ENCODE measurements at regions not wholly inside any gene's neighbourhood (a gene's known extent, or its start where the extent isn't known, plus 50 kb on each side); places are given as distances from the start of the nearest gene placed in this dataset.

DNA sequence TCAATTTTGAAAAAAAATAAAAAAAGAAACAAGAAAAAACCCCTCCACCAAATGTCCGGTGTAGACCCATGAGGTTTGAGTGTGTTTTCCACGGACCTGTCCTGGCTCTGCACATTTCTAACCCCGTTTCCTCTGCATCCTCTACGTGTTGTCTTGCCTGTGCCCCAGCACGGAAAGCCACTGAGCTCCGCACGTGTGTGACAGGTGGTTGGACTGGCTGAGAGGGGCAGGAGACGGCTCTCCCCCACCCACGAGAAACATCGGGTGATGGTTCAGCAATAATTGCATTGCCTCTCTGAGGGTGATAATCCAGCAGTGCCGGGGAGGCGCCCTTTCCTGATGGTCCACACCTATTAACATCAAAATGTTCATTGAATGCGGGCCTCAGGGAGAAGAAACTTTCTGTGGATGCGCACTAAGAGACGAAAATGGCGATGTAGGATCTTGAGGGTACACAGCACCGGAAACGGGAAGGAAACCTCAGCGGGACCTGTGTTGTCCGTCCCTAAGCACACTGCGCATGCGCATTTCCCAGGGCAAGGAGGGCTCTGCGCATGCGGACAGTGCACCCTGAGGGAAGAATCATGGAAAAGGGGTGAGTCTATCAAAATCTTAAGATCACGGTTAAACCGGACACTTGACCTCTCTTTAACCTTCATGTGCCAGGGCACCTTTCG lies 470.1 kb upstream of the ADARB2 start:
- Mint-ChIP-seq H3K4me3 (no peak overlapping the region), H3K27me3 (no peaks in the 10 kb centered on the region), H3K9me3 (ENCODE audit: insufficient read depth) (peaks cover 4% of the 10 kb centered on the region), H3K27ac (no peak overlapping the region), H3K4me1 (no peaks in the 10 kb centered on the region)
- Histone ChIP-seq H3K36me3 (replicated peaks in 1 of 2; ENCODE audit: control extremely low read depth in 1 of 2, control insufficient read depth in 1 of 2, extremely low read depth in 1 of 2, insufficient read depth in 2 of 2, low read length in 1 of 2) (no peaks in the 10 kb centered on the region), H3K9ac (ENCODE audit: low read length) (no peak overlapping the region), H3K27ac (ENCODE audit: low read length in 2 of 2) (no peak overlapping the region), H2AFZ (ENCODE audit: insufficient read depth, low read depth, low read length, poor library complexity, severe bottlenecking) (no peak overlapping the region), H4K20me1 (ENCODE audit: control insufficient read depth, insufficient read depth, low read length, poor library complexity, severe bottlenecking) (no peaks in the 10 kb centered on the region), H3K4me2 (replicated peaks; ENCODE audit: low read depth, low read length, poor library complexity, severe bottlenecking) (no peak overlapping the region), H3K9me3 (ENCODE audit: control extremely low read depth in 1 of 3, control insufficient read depth in 2 of 3, insufficient read depth in 1 of 3, low read length in 2 of 3) (peaks cover 0 to 6% (median 0%) of the 10 kb centered on the region in 3 donors), H3K27me3 (replicated peaks in 1 of 4; ENCODE audit: control extremely low read depth in 1 of 4, control insufficient read depth in 3 of 4, insufficient read depth in 4 of 4, low read length in 3 of 4) (peaks cover 0 to 3% (median 0%) of the 10 kb centered on the region in 4 experiments), H3K79me2 (ENCODE audit: control insufficient read depth, insufficient read depth, low read length) (no peaks in the 10 kb centered on the region), H3K4me1 (ENCODE audit: control insufficient read depth in 2 of 2, insufficient read depth in 2 of 2, low read length in 2 of 2) (no peaks in the 10 kb centered on the region), H3K4me3 (ENCODE audit: control extremely low read depth in 1 of 5, extremely low read depth in 1 of 5, insufficient read depth in 1 of 5, low read depth in 2 of 5, low read length in 4 of 5) (no peak overlapping the region)
- ChIA-PET POLR2A (no interaction called here), CTCF (no interaction called here)
- 98% methylated on average over 24 of the region's 27 CpGs for WGBS (ENCODE audit: insufficient coverage)
- intact Hi-C loops (cut with micrococcal nuclease), result no loop called here
- DNase-seq (no peak), ATAC-seq (ENCODE audit: low read depth) (no peak)
- no peak for TF ChIP-seq EZH2 (IDR thresholded peaks at IDR 0.05; ENCODE audit: borderline replicate concordance, insufficient read depth, low read depth, low read length, poor library complexity, severe bottlenecking)
- TF ChIP-seq CTCF (IDR thresholded peaks at IDR 0.05), result no peak

GRCh38 chr10:2205406-2205805 lies 468.1 kb upstream of the ADARB2 start:
- H2AFZ ChIP-seq (ENCODE audit: insufficient read depth, low read depth, low read length, poor library complexity, severe bottlenecking), result no peak overlapping the region
- Mint-ChIP-seq H3K4me1 (no peaks in the 10 kb centered on the region), H3K27me3 (no peaks in the 10 kb centered on the region), H3K9me3 (ENCODE audit: insufficient read depth) (no peaks in the 10 kb centered on the region), H3K4me3 (no peak overlapping the region), H3K27ac (no peak overlapping the region)
- no peak for TF ChIP-seq CTCF (IDR thresholded peaks at IDR 0.05)
- no peak for TF ChIP-seq EZH2 (IDR thresholded peaks at IDR 0.05; ENCODE audit: borderline replicate concordance, insufficient read depth, low read depth, low read length, poor library complexity, severe bottlenecking)
- no peak for ATAC-seq (ENCODE audit: low read depth)
- H3K4me1 ChIP-seq (ENCODE audit: control insufficient read depth in 2 of 2, insufficient read depth in 2 of 2, low read length in 2 of 2), result no peaks in the 10 kb centered on the region
- no peak overlapping the region for H3K4me2 ChIP-seq (replicated peaks; ENCODE audit: low read depth, low read length, poor library complexity, severe bottlenecking)
- H3K9ac ChIP-seq (ENCODE audit: low read length), result no peak overlapping the region
- no peaks in the 10 kb centered on the region for H3K27me3 ChIP-seq (replicated peaks in 1 of 4; ENCODE audit: control extremely low read depth in 1 of 4, control insufficient read depth in 3 of 4, insufficient read depth in 4 of 4, low read length in 3 of 4)
- H3K27ac ChIP-seq (ENCODE audit: low read length in 2 of 2), result no peak overlapping the region
- intact Hi-C loops (cut with micrococcal nuclease), result no loop called here
- ChIA-PET POLR2A (no interaction called here), CTCF (no interaction called here)
- H3K36me3 ChIP-seq (replicated peaks in 1 of 2; ENCODE audit: control extremely low read depth in 1 of 2, control insufficient read depth in 1 of 2, extremely low read depth in 1 of 2, insufficient read depth in 2 of 2, low read length in 1 of 2), result no peaks in the 10 kb centered on the region
- WGBS (ENCODE audit: insufficient coverage), result no CpG with 5 or more reads among the region's 2 CpGs
- no peaks in the 10 kb centered on the region for H3K79me2 ChIP-seq (ENCODE audit: control insufficient read depth, insufficient read depth, low read length)
- peaks cover 0 to 3% (median 0%) of the 10 kb centered on the region in 3 donors for H3K9me3 ChIP-seq (ENCODE audit: control extremely low read depth in 1 of 3, control insufficient read depth in 2 of 3, insufficient read depth in 1 of 3, low read length in 2 of 3)
- no peak for DNase-seq
- H4K20me1 ChIP-seq (ENCODE audit: control insufficient read depth, insufficient read depth, low read length, poor library complexity, severe bottlenecking), result no peaks in the 10 kb centered on the region
- H3K4me3 ChIP-seq (ENCODE audit: control extremely low read depth in 1 of 5, extremely low read depth in 1 of 5, insufficient read depth in 1 of 5, low read depth in 2 of 5, low read length in 4 of 5), result no peak overlapping the region

Data from B cell (primary cell).